H1 (cell line): ENCODE measurements at regions not wholly inside any gene's neighbourhood (a gene's known extent, or its start where the extent isn't known, plus 50 kb on each side); places are given as distances from the start of the nearest gene placed in this dataset.

Source experiments
- CEBPB ChIP-seq: IDR thresholded peaks from 2 replicates; pipeline ENCODE4 v1.6.1; 2012; ENCODE audit warnings: low read depth, low read length
- GABPA ChIP-seq: IDR thresholded peaks from 2 replicates; pipeline ENCODE4 v1.6.1; 2011; ENCODE audit warnings: mild to moderate bottlenecking, low read length, moderate library complexity, borderline replicate concordance; ENCODE audit not compliant: insufficient read depth
- RNF2 ChIP-seq: fragments of 200-900, 300-1000 bp; sonication (generic); IDR thresholded peaks from 2 replicates; pipeline ENCODE4 v1.7.1; 2016; ENCODE audit warnings: borderline replicate concordance, low read depth, mild to moderate bottlenecking, antibody characterized with exemption, low read length; ENCODE audit not compliant: poor library complexity, severe bottlenecking; ENCODE audit errors: missing control alignments
- SIRT6 ChIP-seq: IDR thresholded peaks from one replicate; pipeline ENCODE4 v1.7.1; 2012; ENCODE audit warnings: low read length, inconsistent platforms

GRCh38 chr14:27314231-27314630, 716.4 kb upstream of the NOVA1 start (continued):
- no peak for TF ChIP-seq CEBPB
- no peak for TF ChIP-seq RNF2
- no peak for TF ChIP-seq SIRT6
- TF ChIP-seq GABPA: no peak
